ENCODE measurements at regions not wholly inside any gene's neighbourhood (a gene's known extent, or its start where the extent isn't known, plus 50 kb on each side); places are given as distances from the start of the nearest gene placed in this dataset.

GRCh38 chr4:180809439-180809838, 1433.8 kb upstream of the TENM3 start:
- DNase-seq (ENCODE audit: low spot score): no peak

DNA sequence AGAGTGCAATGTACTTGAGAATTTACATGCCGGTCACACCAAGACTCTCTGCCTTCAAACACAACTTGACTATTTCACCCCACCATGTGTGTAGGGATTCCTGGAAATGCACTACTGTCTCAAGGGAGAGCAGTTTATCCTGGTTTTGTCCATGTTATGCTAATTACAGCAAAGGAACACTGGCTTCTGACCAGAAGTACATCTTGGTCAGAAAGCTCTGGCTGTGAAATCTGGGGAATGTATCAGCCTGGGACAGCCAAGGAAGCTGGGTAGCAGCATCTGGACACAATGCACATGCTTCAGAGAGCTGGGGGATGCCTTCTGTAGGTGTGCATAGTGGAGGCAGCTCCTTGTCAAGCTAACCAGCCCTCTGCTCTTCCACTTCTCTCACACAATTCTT, 1432.6 kb upstream of the TENM3 start:
- no peak for DNase-seq (ENCODE audit: low spot score)

DNA sequence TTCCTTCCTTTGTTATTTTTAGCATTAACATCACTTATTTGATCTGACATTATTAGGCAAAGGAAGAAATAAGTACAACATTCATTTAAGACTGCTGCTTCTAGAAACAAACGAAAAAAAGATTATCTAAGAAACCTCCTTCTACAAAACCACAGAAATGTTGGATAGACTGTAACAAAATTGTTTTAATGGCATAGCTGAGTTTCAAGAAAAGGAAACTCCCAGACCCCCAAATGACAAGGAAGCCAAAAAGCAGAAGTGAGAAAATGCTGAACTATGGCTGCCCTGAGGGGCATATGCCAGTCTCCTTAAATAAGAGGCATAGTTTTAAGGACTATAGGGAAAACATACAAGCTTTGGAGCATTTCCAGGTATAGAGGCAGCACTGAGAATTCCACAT, 1431.6 kb upstream of the TENM3 start:
- DNase-seq (ENCODE audit: low spot score): no peak

DNA sequence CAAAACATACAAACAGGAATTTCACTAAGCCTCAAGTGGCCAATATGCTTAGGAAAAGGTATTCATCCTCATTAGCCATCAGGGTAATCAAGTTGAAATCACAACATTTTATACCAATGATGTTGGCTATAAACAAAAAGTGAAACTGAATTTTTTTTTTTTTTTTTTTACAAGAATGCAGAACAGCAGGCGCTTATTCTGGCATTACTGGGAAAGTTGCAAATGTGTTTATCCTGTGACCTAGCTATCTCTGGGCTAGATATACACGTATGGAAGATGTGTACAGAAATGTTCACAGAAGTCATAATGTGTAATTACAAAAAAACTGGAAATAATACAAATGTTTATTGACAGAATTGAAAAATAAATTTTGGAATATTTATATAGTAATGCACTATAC, 1430.4 kb upstream of the TENM3 start:
- no peak for DNase-seq (ENCODE audit: low spot score)

- DNase-seq (ENCODE audit: low spot score): no peak
Observed at GRCh38 chr4:180814875-180815417, 1428.3 kb upstream of the TENM3 start.

DNA sequence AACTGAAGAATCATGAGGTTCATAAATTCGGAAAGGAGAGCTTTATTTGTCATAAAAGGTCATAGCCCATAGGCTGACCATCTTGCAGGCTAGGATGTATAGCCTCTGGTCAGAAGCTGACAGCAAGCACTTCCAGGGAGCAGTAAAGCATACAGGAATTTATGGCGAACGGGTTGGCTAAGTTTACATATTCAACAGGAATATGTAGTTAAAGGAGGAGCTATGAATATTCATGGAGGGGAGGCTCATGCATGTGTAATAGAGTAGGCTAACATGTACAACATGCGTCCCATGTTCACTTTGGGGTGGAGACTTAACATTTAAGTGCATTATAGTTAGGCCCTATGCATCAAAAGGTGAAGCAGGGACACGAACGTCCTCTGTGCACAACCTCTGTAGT, 1425.7 kb upstream of the TENM3 start:
- DNase-seq (ENCODE audit: low spot score): no peak

GRCh38 chr4:180823108-180823507, 1420.1 kb upstream of the TENM3 start:
- no peak for DNase-seq (ENCODE audit: low spot score)

- DNase-seq (ENCODE audit: low spot score): peak; percentile 28
Observed at GRCh38 chr4:180827232-180828009, 1415.8 kb upstream of the TENM3 start.

- peak; percentile 31 for DNase-seq (ENCODE audit: low spot score)
Observed at GRCh38 chr4:180828455-180829018, 1414.7 kb upstream of the TENM3 start.

- no peak for DNase-seq (ENCODE audit: low spot score)
Observed at GRCh38 chr4:180832073-180832472, 1411.1 kb upstream of the TENM3 start.

DNA sequence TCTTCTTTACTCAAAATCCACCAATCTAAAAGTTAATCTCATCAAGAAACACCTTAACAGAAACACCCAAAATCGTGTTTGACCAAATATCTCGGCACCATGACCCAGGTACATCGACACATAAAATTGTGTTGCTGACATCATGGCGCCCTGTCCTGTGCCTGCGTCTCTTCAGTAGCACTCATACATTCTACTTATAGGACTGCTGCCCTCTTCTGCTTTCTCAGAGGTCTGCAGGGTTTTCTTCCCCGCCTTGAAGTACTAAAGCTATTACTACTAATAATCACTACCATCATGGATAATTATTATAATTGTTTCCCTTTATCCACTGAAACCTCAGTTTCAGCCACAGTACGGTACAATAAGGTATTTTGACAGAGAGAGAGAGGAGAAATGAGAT, 1403.1 kb upstream of the TENM3 start:
- DNase-seq (ENCODE audit: low spot score): no peak

GRCh38 chr4:180850318-180850940, 1392.8 kb upstream of the TENM3 start:
- no peak for DNase-seq (ENCODE audit: low spot score)

GRCh38 chr4:180852738-180853137, 1390.5 kb upstream of the TENM3 start:
- DNase-seq (ENCODE audit: low spot score): no peak

DNA sequence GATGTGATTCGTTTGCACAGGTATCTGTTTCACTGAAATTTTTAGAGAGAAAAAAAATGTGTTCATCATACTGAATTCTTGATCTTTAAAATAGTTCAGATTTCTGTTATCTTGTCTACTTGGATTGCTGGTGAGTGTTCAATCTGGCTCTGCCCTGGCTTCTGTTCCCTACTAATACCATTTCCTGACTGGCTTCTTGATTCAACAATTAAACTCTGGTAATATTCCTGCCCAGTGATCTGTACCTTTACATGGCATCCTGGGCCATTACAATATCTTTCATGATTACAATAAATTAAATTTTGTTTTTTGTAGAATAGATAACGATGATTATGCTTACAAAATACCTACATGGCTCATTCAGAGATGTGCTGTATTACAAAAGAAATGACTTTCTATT, 1388.0 kb upstream of the TENM3 start:
- DNase-seq (ENCODE audit: low spot score): no peak

- no peak for DNase-seq (ENCODE audit: low spot score)
Observed at GRCh38 chr4:180860089-180860720, 1383.0 kb upstream of the TENM3 start.

DNA sequence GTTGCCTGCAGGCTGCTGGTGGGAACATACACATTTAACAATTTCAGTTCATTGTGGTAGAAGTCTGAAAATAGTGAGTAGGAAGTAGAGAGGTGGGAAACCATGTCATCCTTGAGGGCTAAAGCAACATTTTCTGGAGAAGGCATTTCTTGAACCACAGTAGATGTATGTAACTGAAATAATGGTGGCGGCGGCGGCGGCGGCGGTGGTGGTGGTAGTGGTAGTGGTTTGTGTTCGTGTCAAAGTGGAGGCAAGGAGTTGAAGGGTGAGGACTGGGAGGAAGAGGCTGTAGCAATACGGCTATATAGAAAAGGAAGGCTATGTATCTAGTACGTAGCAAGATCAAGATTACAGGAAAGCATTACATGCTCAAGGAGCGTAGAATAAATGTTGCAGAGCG, 1381.6 kb upstream of the TENM3 start:
- no peak for DNase-seq (ENCODE audit: low spot score)

DNA sequence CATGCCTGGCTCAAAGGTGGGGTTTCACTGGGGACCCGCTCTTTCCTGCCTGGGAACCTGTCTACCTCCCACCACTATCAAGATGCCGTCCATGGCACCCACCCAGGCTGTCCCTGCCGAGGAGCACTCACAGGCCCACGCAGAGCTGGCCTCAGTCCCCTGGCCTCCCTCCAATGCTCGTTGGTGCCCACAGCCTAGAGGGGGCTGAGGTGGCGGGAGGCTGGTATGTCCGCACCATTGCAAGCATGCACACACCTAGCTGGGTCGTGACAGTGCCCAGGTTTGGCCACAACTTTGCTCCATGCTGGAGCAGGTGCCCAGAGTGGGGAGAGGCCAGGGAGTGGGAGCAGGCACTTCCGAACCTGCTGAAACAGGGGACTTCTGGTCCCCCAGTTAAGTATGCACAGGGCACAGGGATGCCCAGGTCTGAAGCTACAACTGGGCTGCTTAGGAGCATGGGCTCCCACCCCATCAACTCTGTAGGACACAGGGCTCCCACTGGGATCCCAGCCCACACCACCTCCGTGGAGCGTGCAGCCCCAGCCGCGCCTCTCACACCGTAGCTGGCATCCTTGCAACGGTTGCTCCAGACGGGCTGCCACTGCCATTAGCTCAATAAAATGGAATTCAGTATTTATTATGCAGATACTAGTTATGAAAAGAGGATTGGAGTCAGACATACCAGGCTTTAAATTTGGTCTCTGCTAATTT, 1376.1 kb upstream of the TENM3 start:
- DNase-seq (ENCODE audit: low spot score): no peak

DNA sequence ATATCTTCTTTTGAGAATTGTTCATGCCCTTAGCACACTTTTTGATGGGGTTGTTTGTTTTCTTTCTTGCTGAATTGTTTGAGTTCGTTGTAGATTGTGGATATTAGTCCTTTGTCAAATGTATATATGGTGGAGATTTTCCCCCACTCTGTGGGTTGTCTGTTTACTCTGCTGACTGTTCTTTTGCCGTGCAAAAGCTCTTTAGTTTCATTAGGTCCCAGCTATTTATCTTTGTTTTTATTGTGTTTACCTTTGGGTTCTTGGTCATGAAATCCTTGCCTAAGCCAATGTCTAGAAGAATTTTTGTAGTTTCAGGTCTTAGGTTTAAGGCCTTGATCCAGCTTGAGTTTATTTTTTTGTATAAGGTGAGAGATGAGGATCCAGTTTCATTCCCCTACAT, 1372.6 kb upstream of the TENM3 start:
- DNase-seq (ENCODE audit: low spot score): no peak

DNA sequence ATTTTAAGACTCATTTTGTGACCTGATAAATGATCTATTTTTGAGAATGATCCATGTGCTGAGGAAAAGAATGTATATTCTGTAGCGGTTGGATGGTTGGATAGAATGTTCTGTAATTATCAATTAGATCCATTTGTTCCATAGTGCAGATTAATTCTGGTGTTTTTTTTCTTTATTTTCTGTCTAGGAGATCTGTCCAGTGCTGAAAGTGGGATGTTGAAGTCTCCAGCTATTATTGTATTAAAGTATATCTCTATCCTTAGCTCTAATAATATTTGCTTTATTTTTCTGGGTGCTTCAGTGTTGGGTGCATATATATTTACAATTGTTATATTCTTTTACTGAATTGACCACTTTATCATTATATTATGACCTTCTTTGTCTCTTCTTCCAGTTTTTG, 1344.9 kb upstream of the TENM3 start:
- no peak for DNase-seq (ENCODE audit: low spot score)

GRCh38 chr4:180900781-180901180, 1342.4 kb upstream of the TENM3 start:
- no peak for DNase-seq (ENCODE audit: low spot score)

GRCh38 chr4:180909279-180909678, 1333.9 kb upstream of the TENM3 start:
- DNase-seq (ENCODE audit: low spot score): peak; percentile 29

GRCh38 chr4:180913750-180914149, 1329.5 kb upstream of the TENM3 start:
- no peak for DNase-seq (ENCODE audit: low spot score)
